ENCODE measurements at regions not wholly inside any gene's neighbourhood (a gene's known extent, or its start where the extent isn't known, plus 50 kb on each side); places are given as distances from the start of the nearest gene placed in this dataset.
"Not testable (repeated sequence)": the region's sequence is repeated elsewhere in the genome, so short reads cannot be mapped to it uniquely, and the experiment has no call there.

DNA sequence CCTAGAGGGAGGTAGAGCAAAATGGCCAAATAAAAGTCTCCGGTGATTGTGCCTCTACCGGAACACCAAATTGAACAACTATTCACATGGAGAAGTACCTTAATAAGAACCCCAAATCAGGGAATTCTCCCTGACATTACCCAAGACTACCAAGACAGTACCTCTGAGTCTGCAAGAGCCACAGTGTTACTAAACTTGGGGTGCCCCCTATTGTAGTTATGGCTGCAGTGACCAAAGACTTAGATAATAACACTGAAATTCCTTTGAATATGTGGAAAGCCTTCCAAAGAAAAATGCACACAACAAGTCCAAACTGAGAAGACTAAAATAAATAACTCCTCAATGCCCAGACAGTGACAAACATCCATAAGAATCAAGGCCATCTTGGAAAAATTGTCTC, 682.9 kb upstream of the LRRTM1 start:
- POLR2A ChIA-PET, result no interaction called here
- Mint-ChIP-seq H3K27ac (no peak overlapping the region), H3K27me3 (no peaks in the 10 kb centered on the region), H3K4me1 (ENCODE audit: low read depth) (no peaks in the 10 kb centered on the region), H3K9me3 (peaks cover 43% of the 10 kb centered on the region), H3K4me3 (no peak overlapping the region), H3K36me3 (no peaks in the 10 kb centered on the region)
- no peak for DNase-seq
- intact Hi-C loops (cut with micrococcal nuclease), result no loop called here
- CTCF ChIA-PET, result no interaction called here

DNA sequence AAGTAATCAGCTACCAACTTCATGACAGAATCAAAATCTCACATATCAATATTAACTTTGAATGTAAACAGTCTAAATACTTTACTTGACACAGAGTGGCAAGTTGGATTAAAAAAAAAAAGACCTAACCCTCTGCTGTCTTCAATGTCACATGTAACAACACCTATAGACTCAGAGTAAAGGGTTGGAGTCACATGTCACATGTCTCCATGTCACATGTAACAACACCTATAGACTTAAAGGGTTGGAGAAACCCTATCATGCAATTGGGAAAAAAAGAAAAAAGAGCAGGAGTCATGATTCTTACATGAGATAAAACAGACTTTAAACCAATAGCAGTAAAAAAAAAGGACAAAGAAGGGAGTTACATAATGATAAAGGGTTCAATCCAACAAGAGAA, 665.3 kb upstream of the LRRTM1 start:
- Mint-ChIP-seq H3K4me1 (ENCODE audit: low read depth) (no peaks in the 10 kb centered on the region), H3K36me3 (no peaks in the 10 kb centered on the region), H3K27me3 (no peaks in the 10 kb centered on the region), H3K27ac (no peak overlapping the region), H3K9me3 (peaks cover 59% of the 10 kb centered on the region), H3K4me3 (no peak overlapping the region)
- no peak for DNase-seq
- POLR2A ChIA-PET, result no interaction called here
- CTCF ChIA-PET, result no interaction called here
- intact Hi-C loops (cut with micrococcal nuclease), result no loop called here

DNA sequence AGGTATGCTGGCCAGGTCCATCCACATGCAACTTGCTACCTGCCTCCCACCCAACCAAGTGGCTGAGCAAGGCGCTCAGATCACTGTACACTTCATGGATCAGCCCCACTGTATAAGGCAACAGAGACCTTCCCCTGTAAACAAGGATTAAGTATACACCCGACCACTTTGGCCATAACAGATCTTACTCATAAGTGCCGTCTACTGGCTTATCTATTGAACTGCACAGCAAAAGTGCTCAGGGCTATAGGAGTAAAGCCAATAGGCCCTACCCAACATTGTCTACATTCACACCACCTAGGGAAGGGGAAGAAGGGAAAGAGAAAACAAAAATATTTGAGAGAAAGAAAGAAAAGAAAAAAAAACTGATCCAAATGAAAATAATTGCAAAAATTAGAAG, 663.9 kb upstream of the LRRTM1 start:
- H3K4me1 Mint-ChIP-seq (ENCODE audit: low read depth), result no peaks in the 10 kb centered on the region
- H3K27me3 Mint-ChIP-seq, result no peaks in the 10 kb centered on the region
- no peak overlapping the region for H3K4me3 Mint-ChIP-seq
- no peaks in the 10 kb centered on the region for H3K36me3 Mint-ChIP-seq
- intact Hi-C loops (cut with micrococcal nuclease), result no loop called here
- ChIA-PET CTCF (no interaction called here), POLR2A (no interaction called here)
- no peak overlapping the region for H3K27ac Mint-ChIP-seq
- peaks cover 52% of the 10 kb centered on the region for H3K9me3 Mint-ChIP-seq
- no peak for DNase-seq

DNA sequence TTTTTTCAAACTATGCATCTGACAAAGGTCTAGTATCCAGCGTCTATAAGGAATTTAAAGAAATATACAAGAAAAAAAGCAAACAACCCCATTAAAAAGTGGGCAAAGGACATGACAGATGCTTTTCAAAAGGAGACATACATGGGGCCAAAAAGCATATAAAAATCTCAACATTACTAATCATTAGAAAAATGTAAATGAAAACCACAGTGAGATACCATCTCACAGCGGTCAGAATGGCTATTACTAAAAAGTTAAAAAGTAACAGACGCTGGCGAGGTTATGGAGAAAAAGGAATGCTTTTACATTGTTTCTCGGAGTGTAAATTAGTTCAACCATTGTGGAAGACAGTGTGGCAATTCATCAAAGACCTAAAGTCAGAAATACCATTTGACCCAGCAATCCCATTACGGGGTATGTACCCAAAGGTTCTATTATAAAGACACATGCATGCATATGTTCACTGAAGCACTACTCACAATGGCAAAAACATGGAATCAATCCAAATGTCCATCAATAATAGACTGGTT, 643.1 kb upstream of the LRRTM1 start:
- POLR2A ChIA-PET, result no interaction called here
- Mint-ChIP-seq H3K27me3 (no peaks in the 10 kb centered on the region), H3K4me1 (ENCODE audit: low read depth) (no peaks in the 10 kb centered on the region), H3K27ac (no peak overlapping the region), H3K36me3 (no peaks in the 10 kb centered on the region), H3K9me3 (peaks cover 20% of the 10 kb centered on the region), H3K4me3 (no peak overlapping the region)
- CTCF ChIA-PET, result no interaction called here
- DNase-seq, result no peak
- intact Hi-C loops (cut with micrococcal nuclease), result no loop called here

DNA sequence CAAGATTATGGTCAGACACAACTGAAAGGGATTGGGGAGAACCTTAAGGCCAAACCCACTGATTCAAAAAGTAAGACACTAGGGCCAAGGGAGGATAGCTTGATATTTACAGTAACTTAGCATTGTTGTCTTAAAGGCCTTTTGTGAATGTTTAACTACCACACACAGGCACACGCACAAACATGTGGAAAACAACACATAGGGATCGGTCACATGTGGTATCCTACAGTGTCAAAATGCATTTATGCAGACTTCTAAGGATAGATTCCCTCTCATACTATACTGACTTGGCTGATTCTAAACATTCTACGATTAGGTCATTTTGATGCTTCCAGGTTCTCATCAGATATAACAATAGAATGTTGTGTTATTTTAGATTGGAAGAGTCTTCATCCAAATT, 638.9 kb upstream of the LRRTM1 start:
- Mint-ChIP-seq H3K27ac (no peak overlapping the region), H3K4me3 (no peak overlapping the region), H3K36me3 (no peaks in the 10 kb centered on the region), H3K9me3 (peaks cover 17% of the 10 kb centered on the region), H3K4me1 (ENCODE audit: low read depth) (no peaks in the 10 kb centered on the region), H3K27me3 (no peaks in the 10 kb centered on the region)
- intact Hi-C loops (cut with micrococcal nuclease), result no loop called here
- ChIA-PET POLR2A (no interaction called here), CTCF (no interaction called here)
- DNase-seq, result no peak

DNA sequence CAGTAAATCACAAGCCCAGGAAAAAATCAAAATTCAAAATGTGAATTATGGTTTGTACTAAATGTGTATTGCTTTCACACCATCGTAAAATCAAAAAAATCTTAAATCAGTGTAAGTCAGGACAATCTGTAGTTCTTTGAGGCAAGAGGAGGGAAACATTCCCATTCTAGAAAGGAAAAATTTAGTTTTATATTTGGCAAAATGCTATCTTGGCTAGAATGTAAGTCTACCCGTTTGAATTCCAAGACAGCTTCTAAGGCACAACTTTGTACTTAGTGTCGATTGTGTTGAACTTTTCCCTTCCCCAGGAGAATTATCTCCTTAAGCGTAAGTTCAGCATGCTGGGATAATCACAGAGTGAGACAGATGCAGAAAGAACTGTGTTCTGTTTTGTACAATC, 638.2 kb upstream of the LRRTM1 start:
- Mint-ChIP-seq H3K4me3 (no peak overlapping the region), H3K4me1 (ENCODE audit: low read depth) (no peaks in the 10 kb centered on the region)
- CTCF ChIA-PET, result no interaction called here

DNA sequence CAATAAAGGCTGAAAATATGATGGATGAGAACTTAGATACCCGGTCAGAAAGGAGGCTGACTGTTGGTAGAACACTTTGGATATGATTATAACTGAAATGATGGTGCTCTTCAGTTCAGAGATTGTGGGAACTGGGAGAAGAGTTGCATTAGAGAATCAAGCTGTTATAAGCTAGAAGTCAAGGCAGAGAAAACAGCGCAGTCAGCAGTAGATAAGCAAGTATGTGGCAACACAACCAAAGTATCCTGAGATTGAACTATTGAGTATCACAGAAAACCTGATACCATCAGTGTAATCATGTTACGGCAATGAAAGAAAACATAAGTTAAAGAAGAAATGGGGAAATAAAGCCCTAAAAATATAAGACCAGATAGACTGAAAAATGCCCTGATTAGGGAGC, 633.9 kb upstream of the LRRTM1 start:
- intact Hi-C loops (cut with micrococcal nuclease), result no loop called here
- no peak for DNase-seq
- H3K4me1 Mint-ChIP-seq (ENCODE audit: low read depth), result no peaks in the 10 kb centered on the region
- no peak overlapping the region for H3K4me3 Mint-ChIP-seq
- H3K27ac Mint-ChIP-seq, result no peak overlapping the region
- no peaks in the 10 kb centered on the region for H3K27me3 Mint-ChIP-seq
- POLR2A ChIA-PET, result no interaction called here
- peaks cover 27% of the 10 kb centered on the region for H3K9me3 Mint-ChIP-seq
- CTCF ChIA-PET, result no interaction called here
- no peaks in the 10 kb centered on the region for H3K36me3 Mint-ChIP-seq

More for the DNA sequence above, 638.2 kb upstream of the LRRTM1 start:
- H3K36me3 Mint-ChIP-seq, result no peaks in the 10 kb centered on the region
- DNase-seq, result no peak
- POLR2A ChIA-PET, result no interaction called here
- no peak overlapping the region for H3K27ac Mint-ChIP-seq
- peaks cover 23% of the 10 kb centered on the region for H3K9me3 Mint-ChIP-seq
- H3K27me3 Mint-ChIP-seq, result no peaks in the 10 kb centered on the region
- intact Hi-C loops (cut with micrococcal nuclease), result no loop called here

DNA sequence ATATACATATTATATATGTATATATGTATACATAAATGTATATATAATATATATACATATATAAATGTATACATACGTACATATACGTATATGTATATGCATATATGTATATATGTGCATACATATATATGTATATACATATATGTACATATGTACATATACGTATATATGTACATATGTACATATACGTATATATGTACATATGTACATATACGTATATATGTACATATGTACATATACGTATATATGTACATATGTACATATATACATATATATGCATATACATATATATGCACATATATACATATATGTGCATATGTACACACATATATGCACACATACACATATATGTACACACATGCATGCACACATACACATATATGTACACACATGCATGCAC, 627.3 kb upstream of the LRRTM1 start:
- intact Hi-C loops (cut with micrococcal nuclease); H3K36me3 Mint-ChIP-seq; CTCF ChIA-PET; H3K4me1 Mint-ChIP-seq (ENCODE audit: low read depth); POLR2A ChIA-PET; DNase-seq; H3K4me3 Mint-ChIP-seq; H3K27ac Mint-ChIP-seq; H3K27me3 Mint-ChIP-seq: not testable (repeated sequence)
- H3K9me3 Mint-ChIP-seq, result peaks cover 26% of the 10 kb centered on the region

DNA sequence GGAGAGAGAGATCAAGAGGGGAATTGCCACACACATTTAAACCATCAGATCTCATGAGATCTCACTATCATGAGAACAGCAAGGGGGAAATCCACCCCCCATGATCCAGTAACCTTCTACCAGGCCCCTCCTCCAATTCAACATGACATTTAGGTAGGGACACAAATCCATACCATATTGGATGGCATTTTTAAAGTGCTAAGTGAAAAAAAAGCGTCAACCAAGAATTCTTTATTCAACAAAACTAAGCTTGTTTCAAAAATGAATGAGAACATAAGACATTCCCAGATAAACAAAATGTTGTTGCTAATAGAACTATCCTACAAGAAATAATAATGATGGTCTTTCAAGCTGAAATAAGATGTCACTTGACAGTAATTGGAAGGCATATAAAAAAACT, 626.2 kb upstream of the LRRTM1 start:
- H3K27ac Mint-ChIP-seq, result no peak overlapping the region
- H3K4me3 Mint-ChIP-seq, result no peak overlapping the region
- H3K9me3 Mint-ChIP-seq, result peaks cover 24% of the 10 kb centered on the region
- no peaks in the 10 kb centered on the region for H3K27me3 Mint-ChIP-seq
- ChIA-PET POLR2A (no interaction called here), CTCF (no interaction called here)
- DNase-seq, result no peak
- H3K4me1 Mint-ChIP-seq (ENCODE audit: low read depth), result no peaks in the 10 kb centered on the region
- intact Hi-C loops (cut with micrococcal nuclease), result no loop called here
- H3K36me3 Mint-ChIP-seq, result no peaks in the 10 kb centered on the region

DNA sequence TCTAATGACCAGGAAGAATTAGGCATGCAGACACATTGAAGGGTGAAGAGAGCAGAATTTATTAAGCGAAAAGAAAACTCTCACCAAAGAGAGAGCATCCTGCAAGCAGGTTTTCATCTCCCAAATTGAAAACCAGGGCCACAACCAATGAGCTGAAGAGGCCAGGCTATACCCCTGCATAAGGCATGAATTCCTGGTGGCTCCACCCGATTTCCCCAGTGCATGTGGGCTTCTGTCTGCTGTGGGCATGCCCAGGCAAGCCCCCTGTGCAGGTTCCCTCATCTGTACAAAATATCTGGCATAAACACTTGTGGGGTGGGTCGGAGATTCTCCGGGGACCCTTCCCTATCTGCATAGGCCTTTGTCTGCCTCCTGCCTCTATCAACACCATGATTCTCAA, 621.6 kb upstream of the LRRTM1 start:
- intact Hi-C loops (cut with micrococcal nuclease), result no loop called here
- DNase-seq, result no peak
- POLR2A ChIA-PET, result no interaction called here
- CTCF ChIA-PET, result no interaction called here
- H3K27me3 Mint-ChIP-seq, result no peaks in the 10 kb centered on the region
- no peaks in the 10 kb centered on the region for H3K36me3 Mint-ChIP-seq
- H3K4me1 Mint-ChIP-seq (ENCODE audit: low read depth), result no peaks in the 10 kb centered on the region
- peaks cover 24% of the 10 kb centered on the region for H3K9me3 Mint-ChIP-seq
- H3K4me3 Mint-ChIP-seq, result no peak overlapping the region
- H3K27ac Mint-ChIP-seq, result no peak overlapping the region

DNA sequence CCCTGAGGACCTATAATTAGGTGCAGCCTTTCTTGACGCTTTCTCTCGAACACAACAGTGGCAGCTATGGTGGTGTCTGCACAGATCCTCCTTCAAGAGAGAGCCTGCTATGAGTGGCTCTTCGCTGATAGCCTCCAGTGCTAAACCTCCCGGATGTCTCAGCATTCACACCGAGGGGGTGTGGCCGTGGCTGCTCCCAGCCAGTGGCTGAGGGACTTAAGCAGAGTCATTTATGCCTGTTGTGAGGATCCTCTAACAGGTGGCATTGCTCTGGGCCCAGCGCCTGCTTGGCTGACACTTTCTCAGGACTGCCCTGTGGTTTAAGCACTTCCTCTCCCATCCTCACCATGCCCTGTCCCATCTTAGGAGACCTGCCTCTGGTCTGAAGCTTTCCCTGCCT, 592.0 kb upstream of the LRRTM1 start:
- peaks cover 22% of the 10 kb centered on the region for H3K9me3 Mint-ChIP-seq
- ChIA-PET POLR2A (no interaction called here), CTCF (no interaction called here)
- intact Hi-C loops (cut with micrococcal nuclease), result no loop called here
- H3K4me1 Mint-ChIP-seq (ENCODE audit: low read depth), result no peaks in the 10 kb centered on the region
- H3K27ac Mint-ChIP-seq, result no peak overlapping the region
- DNase-seq, result no peak
- no peaks in the 10 kb centered on the region for H3K27me3 Mint-ChIP-seq
- no peak overlapping the region for H3K4me3 Mint-ChIP-seq
- no peaks in the 10 kb centered on the region for H3K36me3 Mint-ChIP-seq

DNA sequence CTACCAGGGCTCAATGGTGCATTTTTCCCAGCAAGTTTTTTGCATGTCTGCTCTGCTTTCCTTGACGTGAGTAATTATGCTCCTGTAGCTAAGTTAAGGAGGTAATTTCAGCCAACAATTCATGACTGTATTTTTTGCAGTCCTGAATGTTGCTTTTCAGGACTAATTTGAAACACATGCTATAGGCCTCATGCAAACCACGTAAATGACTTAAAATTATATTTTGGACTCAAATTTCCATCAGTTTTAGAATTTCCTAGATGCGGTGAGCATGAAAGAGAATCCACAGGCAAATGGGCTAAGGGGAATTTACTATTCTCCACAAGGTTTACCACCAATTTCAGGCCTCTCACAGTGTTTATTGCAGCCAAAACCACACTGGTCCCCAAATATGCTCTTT, 589.9 kb upstream of the LRRTM1 start:
- H3K9me3 Mint-ChIP-seq, result peaks cover 23% of the 10 kb centered on the region
- POLR2A ChIA-PET, result no interaction called here

DNA sequence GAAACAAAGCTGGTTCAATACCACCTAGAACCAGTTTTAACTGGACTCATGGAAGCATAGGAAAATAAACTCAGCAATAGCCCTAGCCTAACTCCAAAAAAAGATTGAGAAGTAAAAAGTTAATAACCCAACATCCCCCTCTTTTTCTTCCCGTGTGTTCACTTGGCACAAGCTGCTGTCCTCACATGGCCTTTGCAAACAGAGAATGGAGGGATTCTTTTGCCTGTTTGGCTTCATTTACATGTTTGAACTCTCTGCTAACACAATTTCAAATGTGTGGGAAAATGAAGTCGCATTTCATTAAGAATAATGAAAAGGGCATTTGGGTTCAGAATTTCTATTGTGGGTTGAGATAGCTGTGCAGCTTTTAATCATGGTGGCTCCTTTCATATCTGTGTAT, 589.2 kb upstream of the LRRTM1 start:
- H3K9me3 Mint-ChIP-seq, result peaks cover 23% of the 10 kb centered on the region
- no peak overlapping the region for H3K27ac Mint-ChIP-seq
- no peak for DNase-seq
- ChIA-PET POLR2A (no interaction called here), CTCF (no interaction called here)
- no peaks in the 10 kb centered on the region for H3K4me1 Mint-ChIP-seq (ENCODE audit: low read depth)
- H3K4me3 Mint-ChIP-seq, result no peak overlapping the region
- intact Hi-C loops (cut with micrococcal nuclease), result no loop called here
- no peaks in the 10 kb centered on the region for H3K36me3 Mint-ChIP-seq
- no peaks in the 10 kb centered on the region for H3K27me3 Mint-ChIP-seq

More for the DNA sequence above, 589.9 kb upstream of the LRRTM1 start:
- Mint-ChIP-seq H3K4me3 (no peak overlapping the region), H3K36me3 (no peaks in the 10 kb centered on the region), H3K27me3 (no peaks in the 10 kb centered on the region), H3K27ac (no peak overlapping the region), H3K4me1 (ENCODE audit: low read depth) (no peaks in the 10 kb centered on the region)
- no peak for DNase-seq
- intact Hi-C loops (cut with micrococcal nuclease), result no loop called here
- CTCF ChIA-PET, result no interaction called here

DNA sequence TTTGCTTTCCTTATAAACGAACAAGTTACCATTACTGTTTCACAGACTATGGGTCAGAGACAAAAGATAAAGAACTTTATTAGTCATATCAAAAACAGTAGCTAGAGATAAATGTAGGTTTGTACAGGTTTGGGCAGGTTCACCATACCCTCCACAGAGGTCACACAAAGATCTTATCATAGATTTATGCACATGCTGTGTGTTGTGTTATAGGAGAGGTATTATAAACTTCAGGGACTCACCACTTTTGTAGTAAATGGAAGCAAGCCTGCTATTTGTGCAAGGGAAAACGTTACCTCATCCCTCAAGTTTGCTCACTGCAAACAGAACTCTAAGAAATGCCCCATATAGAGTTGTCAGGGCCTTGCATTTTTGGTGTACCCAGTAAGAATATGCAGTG, 584.5 kb upstream of the LRRTM1 start:
- intact Hi-C loops (cut with micrococcal nuclease), result no loop called here
- no peaks in the 10 kb centered on the region for H3K4me1 Mint-ChIP-seq (ENCODE audit: low read depth)
- no peaks in the 10 kb centered on the region for H3K36me3 Mint-ChIP-seq
- no peaks in the 10 kb centered on the region for H3K27me3 Mint-ChIP-seq
- no peak for DNase-seq
- H3K9me3 Mint-ChIP-seq, result peaks cover 8% of the 10 kb centered on the region
- ChIA-PET POLR2A (no interaction called here), CTCF (no interaction called here)
- no peak overlapping the region for H3K27ac Mint-ChIP-seq
- H3K4me3 Mint-ChIP-seq, result no peak overlapping the region

Data from activated CD4-positive, alpha-beta memory T cell treated with anti-CD3 and anti-CD28 coated beads for 36 hours (primary cell).